ENCODE measurements at regions not wholly inside any gene's neighbourhood (a gene's known extent, or its start where the extent isn't known, plus 50 kb on each side); places are given as distances from the start of the nearest gene placed in this dataset.

DNA sequence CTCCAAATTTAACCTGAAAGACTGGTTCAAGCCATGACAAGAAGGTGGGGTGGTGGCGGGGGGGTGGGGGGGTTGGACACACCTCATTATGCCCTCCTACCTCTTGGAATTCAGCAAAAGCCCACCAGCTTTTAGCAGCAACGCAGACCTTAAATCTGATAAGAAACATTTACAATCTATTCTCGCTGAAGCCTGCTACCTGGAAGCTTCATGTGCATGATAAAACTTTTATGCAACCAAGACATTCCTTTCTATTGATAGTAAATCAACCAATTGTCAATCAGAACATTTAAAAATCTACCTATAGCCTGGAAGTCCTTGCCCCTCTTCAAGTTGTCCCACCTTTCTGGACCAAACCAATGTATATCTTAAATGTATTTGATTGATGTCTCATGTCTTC is 113.6 kb upstream of the FAM98A start:
- CTCF ChIA-PET (ENCODE audit: unreplicated experiment) = no interaction called here
- no peaks in the 10 kb centered on the region for H3K4me1 ChIP-seq (ENCODE audit: insufficient read depth, low read length, poor library complexity, severe bottlenecking)
- BruUV-seq (replicated peaks) = no TSS peak
- H3K36me3 ChIP-seq (ENCODE audit: insufficient read depth, low read length) = no peaks in the 10 kb centered on the region
- intact Hi-C loops (cut with micrococcal nuclease; ENCODE audit: unreplicated experiment) = no loop called here
- H3K27ac ChIP-seq (ENCODE audit: low read depth, low read length, poor library complexity, severe bottlenecking) = no peak overlapping the region
- H3K4me3 ChIP-seq (ENCODE audit: low read depth, low read length, poor library complexity, severe bottlenecking) = no peak overlapping the region
- no peak for DNase-seq (ENCODE audit: low spot score)
- POLR2A ChIA-PET = no interaction called here
- no peaks in the 10 kb centered on the region for H3K79me2 ChIP-seq (ENCODE audit: insufficient read depth, low read depth, low read length)
- H3K9me3 ChIP-seq (ENCODE audit: low read length) = no peaks in the 10 kb centered on the region
- H3K4me2 ChIP-seq (ENCODE audit: low read length) = no peak overlapping the region
- H4K20me1 ChIP-seq (ENCODE audit: insufficient read depth, low read length) = no peaks in the 10 kb centered on the region
- no peak overlapping the region for H2AFZ ChIP-seq (ENCODE audit: low read length)
- no peak for TF ChIP-seq EZH2phosphoT487 (IDR thresholded peaks at IDR 0.05; ENCODE audit: borderline replicate concordance, low read depth, low read length)
- H3K9me2 ChIP-seq (ENCODE audit: insufficient read depth, low read length) = no peaks in the 10 kb centered on the region

DNA sequence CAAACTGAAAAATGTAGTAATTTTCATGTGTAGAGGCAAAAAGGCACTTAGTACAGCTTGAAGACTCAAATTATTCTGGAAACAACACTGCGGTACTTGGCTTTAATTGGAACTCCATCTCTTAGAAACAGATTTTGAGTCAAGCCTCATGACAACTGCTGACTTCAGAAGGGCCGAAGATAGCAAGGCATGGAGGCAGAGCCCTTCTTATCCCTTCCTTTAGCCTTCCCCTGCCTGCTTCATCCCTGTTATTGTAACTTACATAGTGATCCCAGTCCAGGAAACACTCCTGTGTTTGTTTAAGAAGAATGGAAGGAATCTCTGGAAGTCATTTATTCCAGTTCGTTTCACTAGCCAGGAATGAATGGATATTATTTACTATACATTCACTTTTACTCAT is 110.9 kb upstream of the FAM98A start:
- Histone ChIP-seq H4K20me1 (ENCODE audit: insufficient read depth, low read length) (no peaks in the 10 kb centered on the region), H3K9me2 (ENCODE audit: insufficient read depth, low read length) (no peaks in the 10 kb centered on the region), H3K4me1 (ENCODE audit: insufficient read depth, low read length, poor library complexity, severe bottlenecking) (no peaks in the 10 kb centered on the region), H3K79me2 (ENCODE audit: insufficient read depth, low read depth, low read length) (no peaks in the 10 kb centered on the region), H3K4me2 (ENCODE audit: low read length) (no peak overlapping the region), H3K27ac (ENCODE audit: low read depth, low read length, poor library complexity, severe bottlenecking) (no peak overlapping the region), H3K36me3 (ENCODE audit: insufficient read depth, low read length) (no peaks in the 10 kb centered on the region), H2AFZ (ENCODE audit: low read length) (no peak overlapping the region), H3K9me3 (ENCODE audit: low read length) (no peaks in the 10 kb centered on the region), H3K4me3 (ENCODE audit: low read depth, low read length, poor library complexity, severe bottlenecking) (no peak overlapping the region)
- no TSS peak for BruUV-seq (replicated peaks)
- CTCF ChIA-PET (ENCODE audit: unreplicated experiment) = no interaction called here
- no peak for TF ChIP-seq EZH2phosphoT487 (IDR thresholded peaks at IDR 0.05; ENCODE audit: borderline replicate concordance, low read depth, low read length)
- TF ChIP-seq, protein P1, sequence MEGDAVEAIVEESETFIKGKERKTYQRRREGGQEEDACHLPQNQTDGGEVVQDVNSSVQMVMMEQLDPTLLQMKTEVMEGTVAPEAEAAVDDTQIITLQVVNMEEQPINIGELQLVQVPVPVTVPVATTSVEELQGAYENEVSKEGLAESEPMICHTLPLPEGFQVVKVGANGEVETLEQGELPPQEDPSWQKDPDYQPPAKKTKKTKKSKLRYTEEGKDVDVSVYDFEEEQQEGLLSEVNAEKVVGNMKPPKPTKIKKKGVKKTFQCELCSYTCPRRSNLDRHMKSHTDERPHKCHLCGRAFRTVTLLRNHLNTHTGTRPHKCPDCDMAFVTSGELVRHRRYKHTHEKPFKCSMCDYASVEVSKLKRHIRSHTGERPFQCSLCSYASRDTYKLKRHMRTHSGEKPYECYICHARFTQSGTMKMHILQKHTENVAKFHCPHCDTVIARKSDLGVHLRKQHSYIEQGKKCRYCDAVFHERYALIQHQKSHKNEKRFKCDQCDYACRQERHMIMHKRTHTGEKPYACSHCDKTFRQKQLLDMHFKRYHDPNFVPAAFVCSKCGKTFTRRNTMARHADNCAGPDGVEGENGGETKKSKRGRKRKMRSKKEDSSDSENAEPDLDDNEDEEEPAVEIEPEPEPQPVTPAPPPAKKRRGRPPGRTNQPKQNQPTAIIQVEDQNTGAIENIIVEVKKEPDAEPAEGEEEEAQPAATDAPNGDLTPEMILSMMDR (conservative IDR thresholded peaks at IDR 0.05; ENCODE audit: low read length) = no peak
- DNase-seq (ENCODE audit: low spot score) = no peak
- POLR2A ChIA-PET = no interaction called here
- intact Hi-C loops (cut with micrococcal nuclease; ENCODE audit: unreplicated experiment) = no loop called here

DNA sequence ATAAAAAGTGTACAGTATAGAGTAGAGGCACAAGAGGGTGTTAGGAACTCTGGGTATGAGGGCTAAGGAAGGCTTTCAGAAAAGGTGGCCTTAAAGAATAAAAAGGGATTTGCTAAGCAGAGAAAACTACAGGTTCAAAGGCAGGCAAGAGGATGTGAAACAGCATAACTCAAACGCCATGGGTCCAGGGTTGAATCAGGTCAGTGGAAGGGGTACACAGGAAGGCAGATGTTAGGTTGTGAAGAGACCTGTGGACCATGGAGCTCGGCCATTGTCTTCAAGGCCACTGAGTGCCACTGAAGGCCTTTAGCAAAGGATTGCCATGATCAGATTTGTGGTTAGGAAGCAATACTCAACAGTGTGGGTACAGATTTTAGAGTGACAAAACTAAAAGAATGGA is 108.2 kb upstream of the FAM98A start:
- intact Hi-C loops (cut with micrococcal nuclease; ENCODE audit: unreplicated experiment) = no loop called here
- ChIA-PET POLR2A (no interaction called here), CTCF (ENCODE audit: unreplicated experiment) (no interaction called here)
- no peak overlapping the region for H3K4me3 ChIP-seq (ENCODE audit: low read depth, low read length, poor library complexity, severe bottlenecking)
- no peaks in the 10 kb centered on the region for H3K9me2 ChIP-seq (ENCODE audit: insufficient read depth, low read length)
- H3K27ac ChIP-seq (ENCODE audit: low read depth, low read length, poor library complexity, severe bottlenecking) = no peak overlapping the region
- no peaks in the 10 kb centered on the region for H3K36me3 ChIP-seq (ENCODE audit: insufficient read depth, low read length)
- H3K79me2 ChIP-seq (ENCODE audit: insufficient read depth, low read depth, low read length) = no peaks in the 10 kb centered on the region
- no peak for DNase-seq (ENCODE audit: low spot score)
- TF ChIP-seq EZH2phosphoT487 (IDR thresholded peaks at IDR 0.05; ENCODE audit: borderline replicate concordance, low read depth, low read length) = no peak
- TF ChIP-seq, protein P1 (conservative IDR thresholded peaks at IDR 0.05; ENCODE audit: low read length) = no peak
- no peaks in the 10 kb centered on the region for H3K9me3 ChIP-seq (ENCODE audit: low read length)
- no peaks in the 10 kb centered on the region for H3K4me1 ChIP-seq (ENCODE audit: insufficient read depth, low read length, poor library complexity, severe bottlenecking)
- H2AFZ ChIP-seq (ENCODE audit: low read length) = no peak overlapping the region
- BruUV-seq (replicated peaks) = no TSS peak
- no peak overlapping the region for H3K4me2 ChIP-seq (ENCODE audit: low read length)
- H4K20me1 ChIP-seq (ENCODE audit: insufficient read depth, low read length) = no peaks in the 10 kb centered on the region

Measured in OCI-LY7 (cell line).